GM12874 (cell line): ENCODE measurements at regions not wholly inside any gene's neighbourhood (a gene's known extent, or its start where the extent isn't known, plus 50 kb on each side); places are given as distances from the start of the nearest gene placed in this dataset.

Source experiments
- TF ChIP-seq, protein P1 (sequence below): IDR thresholded peaks from 2 replicates; pipeline ENCODE4 v1.5.1; 2011; ENCODE audit warnings: low read depth, mild to moderate bottlenecking, control low read depth, low read length, moderate library complexity; ENCODE audit not compliant: insufficient read depth

DNA sequence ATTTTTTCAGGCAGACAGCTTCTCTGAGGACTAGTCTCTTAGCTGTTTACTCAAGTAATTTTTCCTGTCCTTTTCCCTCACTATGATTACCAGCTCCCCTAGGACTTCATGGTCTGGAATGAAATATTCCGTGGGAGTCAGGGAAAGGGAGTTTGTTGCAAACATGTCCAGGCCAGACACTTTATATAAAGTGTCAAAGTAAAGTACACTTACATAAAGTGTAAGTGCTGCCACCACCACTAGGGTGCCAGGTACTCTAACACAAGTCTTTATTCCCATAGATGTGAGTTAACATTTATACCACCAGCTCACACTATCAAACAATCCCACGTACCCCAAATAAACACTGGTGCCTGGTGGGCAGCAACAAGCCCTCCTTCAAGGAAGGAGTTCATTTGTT lies 179.8 kb downstream of the SNRPN start:
- TF ChIP-seq, protein P1, sequence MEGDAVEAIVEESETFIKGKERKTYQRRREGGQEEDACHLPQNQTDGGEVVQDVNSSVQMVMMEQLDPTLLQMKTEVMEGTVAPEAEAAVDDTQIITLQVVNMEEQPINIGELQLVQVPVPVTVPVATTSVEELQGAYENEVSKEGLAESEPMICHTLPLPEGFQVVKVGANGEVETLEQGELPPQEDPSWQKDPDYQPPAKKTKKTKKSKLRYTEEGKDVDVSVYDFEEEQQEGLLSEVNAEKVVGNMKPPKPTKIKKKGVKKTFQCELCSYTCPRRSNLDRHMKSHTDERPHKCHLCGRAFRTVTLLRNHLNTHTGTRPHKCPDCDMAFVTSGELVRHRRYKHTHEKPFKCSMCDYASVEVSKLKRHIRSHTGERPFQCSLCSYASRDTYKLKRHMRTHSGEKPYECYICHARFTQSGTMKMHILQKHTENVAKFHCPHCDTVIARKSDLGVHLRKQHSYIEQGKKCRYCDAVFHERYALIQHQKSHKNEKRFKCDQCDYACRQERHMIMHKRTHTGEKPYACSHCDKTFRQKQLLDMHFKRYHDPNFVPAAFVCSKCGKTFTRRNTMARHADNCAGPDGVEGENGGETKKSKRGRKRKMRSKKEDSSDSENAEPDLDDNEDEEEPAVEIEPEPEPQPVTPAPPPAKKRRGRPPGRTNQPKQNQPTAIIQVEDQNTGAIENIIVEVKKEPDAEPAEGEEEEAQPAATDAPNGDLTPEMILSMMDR = no peak

DNA sequence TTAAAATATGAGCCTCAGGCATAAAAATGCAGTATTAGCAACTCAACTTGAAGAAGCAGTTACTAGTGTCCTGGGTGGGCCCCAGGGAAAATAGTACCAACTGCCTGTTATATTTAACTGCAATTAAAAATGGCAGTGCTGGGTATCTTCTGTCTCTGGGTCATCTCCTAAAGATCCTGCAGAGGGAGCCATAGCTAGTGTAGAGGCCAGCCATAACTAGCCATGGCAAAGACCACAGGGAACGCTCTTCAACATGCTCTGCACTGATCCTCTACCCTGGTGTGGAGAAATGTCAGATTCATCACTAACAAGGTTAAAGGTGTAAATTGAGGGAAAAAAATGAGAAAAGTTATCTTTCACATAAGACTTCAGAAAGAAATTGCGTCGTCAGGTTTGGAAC lies 181.3 kb downstream of the SNRPN start:
- TF ChIP-seq, protein P1 = 0 out of 2 replicates have a peak, but pooled peaks have one; percentile 11

DNA sequence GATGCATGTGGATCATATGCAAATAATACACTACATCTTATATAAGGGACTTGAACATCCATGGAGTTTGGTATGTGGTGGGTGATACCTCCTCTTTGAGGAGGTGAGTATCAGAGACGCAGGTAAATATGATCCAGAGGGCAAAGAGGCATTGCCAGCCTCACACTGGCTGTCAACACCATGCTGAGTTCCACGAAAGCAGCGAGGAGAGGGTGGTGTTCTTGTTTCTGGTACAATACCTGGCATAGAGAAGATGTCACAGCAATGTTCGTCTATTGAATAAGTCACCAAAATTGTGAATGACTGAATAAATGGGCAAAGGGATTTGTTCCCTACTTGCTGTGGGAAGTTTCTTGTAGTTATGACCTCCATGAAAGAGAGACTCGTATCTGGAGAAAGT lies 182.2 kb downstream of the SNRPN start:
- TF ChIP-seq, protein P1 = no peak

DNA sequence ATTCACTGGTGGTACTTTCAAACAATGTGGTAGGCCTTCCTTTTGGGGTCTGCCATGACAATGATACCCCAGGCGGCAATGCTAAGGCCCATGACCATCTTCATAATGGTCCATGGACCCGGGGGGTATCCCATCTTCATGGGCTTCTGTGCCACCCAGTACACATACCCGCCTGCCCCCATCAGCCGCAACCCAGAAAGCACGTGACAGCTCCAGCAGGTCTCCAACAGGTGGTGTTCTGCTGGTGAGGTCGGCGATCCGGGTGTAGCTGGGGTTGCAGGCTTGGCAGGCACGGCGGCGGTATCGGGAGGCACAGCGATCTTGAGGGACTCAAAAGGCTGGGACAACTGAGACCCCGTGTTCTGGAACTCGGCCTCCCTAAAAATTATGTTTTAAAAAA lies 214.5 kb downstream of the SNRPN start:
- TF ChIP-seq, protein P1 = no peak

DNA sequence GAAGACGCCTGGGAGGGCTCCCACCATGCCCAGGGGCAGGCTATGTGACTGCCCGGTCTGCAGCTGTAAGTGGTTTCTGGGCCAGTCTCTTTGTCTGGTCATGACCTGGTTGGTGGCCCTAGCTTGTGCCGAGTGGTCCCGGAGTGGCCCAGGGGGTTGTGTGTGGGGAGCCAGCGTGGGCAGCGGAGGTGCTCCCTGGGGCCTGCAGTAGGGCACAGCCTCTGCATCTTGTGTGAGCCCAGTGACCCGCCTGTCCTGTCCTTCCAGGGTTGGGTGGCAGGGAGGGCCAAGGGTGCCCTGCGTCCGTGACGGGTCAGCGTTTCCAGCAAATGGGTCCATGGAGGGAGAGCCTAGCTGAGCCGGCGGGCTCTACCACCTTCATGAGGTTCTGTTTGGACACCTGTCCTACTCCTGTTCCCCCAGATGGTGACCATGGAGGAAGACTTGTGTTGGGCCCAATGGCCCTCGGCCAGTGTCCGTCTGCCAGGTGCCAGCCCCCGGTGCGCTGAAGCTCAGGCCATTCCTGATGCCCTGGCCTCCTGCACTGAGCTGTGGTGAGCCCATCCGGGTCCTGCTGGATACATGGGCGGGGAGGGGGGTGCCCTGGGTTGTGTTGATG lies 215.4 kb downstream of the SNRPN start:
- TF ChIP-seq, protein P1 = no peak

DNA sequence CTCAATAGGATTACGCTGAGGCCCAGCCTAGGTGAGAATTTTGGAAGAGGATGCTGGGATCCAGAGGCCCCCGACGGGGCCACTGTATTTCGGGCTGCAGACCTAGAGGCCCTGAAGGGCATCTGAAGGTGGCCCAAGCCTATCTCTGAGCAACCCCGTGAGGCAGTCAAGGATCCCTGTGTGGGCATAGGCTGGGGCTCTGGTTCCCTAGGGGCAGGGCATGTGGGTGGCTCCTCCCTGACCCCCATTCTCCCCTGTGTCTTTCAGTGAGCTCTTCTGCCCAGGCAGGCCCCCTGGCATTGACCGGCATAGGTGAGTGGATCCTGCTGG lies 216.0 kb downstream of the SNRPN start:
- TF ChIP-seq, protein P1 = no peak

DNA sequence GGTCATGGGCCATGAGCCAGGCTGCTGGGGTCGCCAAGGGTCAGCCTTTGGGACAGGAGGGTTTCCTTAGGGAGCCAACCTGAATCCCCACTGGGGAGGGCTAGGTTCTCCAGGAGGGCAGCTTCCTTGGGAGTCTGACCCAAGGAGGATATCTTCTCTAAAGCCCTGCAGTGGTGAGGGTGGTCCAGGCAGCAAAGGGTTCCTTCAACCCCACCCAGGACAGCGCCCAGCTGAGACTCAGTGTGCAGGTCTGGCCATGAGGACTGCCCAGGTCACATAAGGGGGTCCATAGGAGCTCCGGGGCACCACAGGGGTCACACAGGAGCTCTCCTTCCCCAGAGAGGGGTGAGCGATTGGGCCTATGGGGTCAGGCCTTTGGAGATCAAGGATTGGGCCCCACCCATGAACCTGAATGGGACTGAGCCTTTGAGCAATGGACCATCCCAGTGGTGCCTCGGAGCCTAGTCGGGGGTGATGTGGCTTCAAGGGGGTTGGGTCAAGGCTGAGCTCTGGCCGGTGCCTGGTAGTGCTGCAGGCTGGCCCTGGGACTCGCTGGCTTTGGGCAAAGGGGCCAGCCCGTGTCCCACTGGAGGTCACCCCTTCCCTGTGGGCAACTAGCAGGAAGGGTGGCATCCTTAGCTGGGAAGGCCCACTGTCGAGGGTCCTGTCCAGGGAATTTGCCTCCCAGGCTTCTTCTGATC lies 216.5 kb downstream of the SNRPN start:
- TF ChIP-seq, protein P1 = no peak
